Fibroblast of the aortic adventitia (primary cell): ENCODE measurements at regions not wholly inside any gene's neighbourhood (a gene's known extent, or its start where the extent isn't known, plus 50 kb on each side); places are given as distances from the start of the nearest gene placed in this dataset.

Experiments
- DNase-seq: peaks from one replicate; pipeline ENCODE4 v3.0.0-alpha.2; 2010; ENCODE audit warnings: low read depth
- H3K4me3 ChIP-seq: 2 replicates; pipeline ENCODE4 v1.5.1; 2011; ENCODE audit warnings: low read depth, mild to moderate bottlenecking, control low read depth, low read length, moderate library complexity
- CTCF ChIP-seq: IDR thresholded peaks from 2 replicates; pipeline ENCODE4 v1.5.1; 2011; ENCODE audit warnings: mild to moderate bottlenecking, low read length, control low read depth, inconsistent platforms; ENCODE audit not compliant: insufficient read depth

GRCh38 chr11:116438651-116439360, 334.0 kb downstream of the BUD13 start:
- no peak for DNase-seq
- H3K4me3 ChIP-seq: no peak overlapping the region
- TF ChIP-seq CTCF: no peak

- TF ChIP-seq CTCF: no peak
Observed at GRCh38 chr11:116434986-116435385, 337.8 kb downstream of the BUD13 start.

GRCh38 chr11:116432301-116432700, 340.5 kb downstream of the BUD13 start:
- no peak overlapping the region for H3K4me3 ChIP-seq
- no peak for DNase-seq
- no peak for TF ChIP-seq CTCF

More at GRCh38 chr11:116434986-116435385, 337.8 kb downstream of the BUD13 start:
- no peak overlapping the region for H3K4me3 ChIP-seq
- DNase-seq: no peak

- no peak for DNase-seq
- TF ChIP-seq CTCF: no peak
- no peak overlapping the region for H3K4me3 ChIP-seq
Observed at GRCh38 chr11:116431842-116432241, 340.9 kb downstream of the BUD13 start.

- TF ChIP-seq CTCF: no peak
Observed at GRCh38 chr11:116428638-116428975, 344.2 kb downstream of the BUD13 start.

GRCh38 chr11:116427903-116428637, 344.7 kb downstream of the BUD13 start:
- H3K4me3 ChIP-seq: no peak overlapping the region
- DNase-seq: peak; percentile 2
- no peak for TF ChIP-seq CTCF

More at GRCh38 chr11:116428638-116428975, 344.2 kb downstream of the BUD13 start:
- H3K4me3 ChIP-seq: no peak overlapping the region
- DNase-seq: no peak
